C4-2B (cell line): ENCODE measurements at regions not wholly inside any gene's neighbourhood (a gene's known extent, or its start where the extent isn't known, plus 50 kb on each side); places are given as distances from the start of the nearest gene placed in this dataset.
"Not testable (repeated sequence)": the region's sequence is repeated elsewhere in the genome, so short reads cannot be mapped to it uniquely, and the experiment has no call there.

ENCODE experiments used
- H3K27ac ChIP-seq: fragments of 450-650 bp; 2 replicates; pipeline ENCODE4 v1.5.1; 2017
- CTCF ChIP-seq: fragments of 450-650 bp; conservative IDR thresholded peaks from 2 replicates; pipeline ENCODE4 v1.5.1; 2017; ENCODE audit warnings: mild to moderate bottlenecking
- ZFX ChIP-seq: fragments of 450-650 bp; IDR thresholded peaks from 2 replicates; pipeline ENCODE4 v1.6.1; 2017

GRCh38 chr17:22337467-22337866, 645.1 kb downstream of the KCNJ18 start:
- no peak overlapping the region for H3K27ac ChIP-seq
- TF ChIP-seq ZFX (no peak), CTCF (peak; percentile 19)

GRCh38 chr17:22356603-22357002, 664.3 kb downstream of the KCNJ18 start:
- not testable (repeated sequence) for H3K27ac ChIP-seq

GRCh38 chr17:22370988-22371387, 678.7 kb downstream of the KCNJ18 start:
- not testable (repeated sequence) for H3K27ac ChIP-seq

GRCh38 chr17:22373911-22374310, 681.6 kb downstream of the KCNJ18 start:
- no peak for TF ChIP-seq ZFX
- TF ChIP-seq CTCF: no peak
- no peak overlapping the region for H3K27ac ChIP-seq

GRCh38 chr17:22374741-22375140, 682.4 kb downstream of the KCNJ18 start:
- no peak overlapping the region for H3K27ac ChIP-seq

GRCh38 chr17:22376747-22377146, 684.4 kb downstream of the KCNJ18 start:
- H3K27ac ChIP-seq: not testable (repeated sequence)

More at GRCh38 chr17:22374741-22375140, 682.4 kb downstream of the KCNJ18 start:
- no peak for TF ChIP-seq CTCF
- no peak for TF ChIP-seq ZFX

GRCh38 chr17:22378748-22379147, 686.4 kb downstream of the KCNJ18 start:
- H3K27ac ChIP-seq: not testable (repeated sequence)

- not testable (repeated sequence) for H3K27ac ChIP-seq
These were observed 689.3 kb downstream of the KCNJ18 start for GRCh38 chr17:22381589-22381988.

GRCh38 chr17:22383772-22384460, 691.6 kb downstream of the KCNJ18 start:
- not testable (repeated sequence) for H3K27ac ChIP-seq

GRCh38 chr17:22384461-22384800, 692.1 kb downstream of the KCNJ18 start:
- H3K27ac ChIP-seq: not testable (repeated sequence)

- H3K27ac ChIP-seq: not testable (repeated sequence)
These were observed 706.1 kb downstream of the KCNJ18 start for GRCh38 chr17:22398446-22398845.

GRCh38 chr17:22399037-22399436, 706.7 kb downstream of the KCNJ18 start:
- H3K27ac ChIP-seq: not testable (repeated sequence)

GRCh38 chr17:22405080-22405479, 712.8 kb downstream of the KCNJ18 start:
- not testable (repeated sequence) for H3K27ac ChIP-seq
